Osteoblast (primary cell): ENCODE measurements at regions not wholly inside any gene's neighbourhood (a gene's known extent, or its start where the extent isn't known, plus 50 kb on each side); places are given as distances from the start of the nearest gene placed in this dataset.

ENCODE experiments used
- DNase-seq: peaks from one replicate; pipeline ENCODE4 v3.0.0; 2011; ENCODE audit warnings: low spot score, mixed read lengths; ENCODE audit not compliant: insufficient read length; ENCODE audit errors: missing footprints
- H2AFZ ChIP-seq: 2 replicates; pipeline ENCODE4 v1.6.0; 2011; ENCODE audit warnings: mild to moderate bottlenecking, low read length
- H3K27ac ChIP-seq: 2 replicates; pipeline ENCODE4 v1.5.1; 2011; ENCODE audit warnings: mild to moderate bottlenecking, low read depth, low read length, moderate library complexity
- H3K27me3 ChIP-seq: 2 replicates; pipeline ENCODE4 v1.6.0; 2012; ENCODE audit warnings: mild to moderate bottlenecking, control low read depth, inconsistent platforms, low read length, moderate library complexity; ENCODE audit not compliant: insufficient read depth
- H3K36me3 ChIP-seq: 2 replicates; pipeline ENCODE4 v1.5.1; 2011; ENCODE audit warnings: mild to moderate bottlenecking, low read length, control low read depth, moderate library complexity; ENCODE audit not compliant: insufficient read depth
- H3K4me1 ChIP-seq: 2 replicates; pipeline ENCODE4 v1.5.1; 2011; ENCODE audit warnings: mild to moderate bottlenecking, low read length, control low read depth, moderate library complexity; ENCODE audit not compliant: insufficient read depth
- H3K4me2 ChIP-seq: 2 replicates; pipeline ENCODE4 v1.6.0; 2011; ENCODE audit warnings: mild to moderate bottlenecking, low read length; ENCODE audit not compliant: insufficient read depth
- H3K4me3 ChIP-seq: fragments of 200-600 bp; sonication (generic); 3 replicates; pipeline ENCODE4 v1.5.1; 2012; ENCODE audit warnings: mild to moderate bottlenecking, low read length, inconsistent platforms; ENCODE audit not compliant: insufficient read depth
- H3K79me2 ChIP-seq: 2 replicates; pipeline ENCODE4 v1.6.0; 2012; ENCODE audit warnings: mild to moderate bottlenecking, low read length, control low read depth, inconsistent platforms; ENCODE audit not compliant: insufficient read depth
- H3K9me3 ChIP-seq: 2 replicates; pipeline ENCODE4 v1.5.1; 2011; ENCODE audit warnings: low read depth, low read length, control low read depth
- H4K20me1 ChIP-seq: 2 replicates; pipeline ENCODE4 v1.6.0; 2012; ENCODE audit warnings: mild to moderate bottlenecking, low read length, control low read depth; ENCODE audit not compliant: insufficient read depth
- CTCF ChIP-seq: IDR thresholded peaks from 2 replicates; pipeline ENCODE4 v1.5.1; 2011; ENCODE audit warnings: mild to moderate bottlenecking, low read depth, low read length, moderate library complexity; ENCODE audit errors: extremely low read depth

GRCh38 chr20:22529150-22530019 lies 55.0 kb downstream of the FOXA2 start:
- DNase-seq, result no peak
- no peak overlapping the region for H3K4me3 ChIP-seq
- H3K27ac ChIP-seq, result no peak overlapping the region
- TF ChIP-seq CTCF, result no peak
- no peak overlapping the region for H3K4me2 ChIP-seq
- H3K27me3 ChIP-seq, result no peaks in the 10 kb centered on the region
- H2AFZ ChIP-seq, result no peak overlapping the region
- no peaks in the 10 kb centered on the region for H3K9me3 ChIP-seq
- H4K20me1 ChIP-seq, result no peaks in the 10 kb centered on the region
- H3K36me3 ChIP-seq, result no peaks in the 10 kb centered on the region
- H3K79me2 ChIP-seq, result no peaks in the 10 kb centered on the region
- no peaks in the 10 kb centered on the region for H3K4me1 ChIP-seq

GRCh38 chr20:22526512-22527012 lies 57.8 kb downstream of the FOXA2 start:
- Histone ChIP-seq H4K20me1 (no peaks in the 10 kb centered on the region), H3K79me2 (no peaks in the 10 kb centered on the region), H3K9me3 (no peaks in the 10 kb centered on the region), H3K4me3 (no peak overlapping the region), H2AFZ (no peak overlapping the region), H3K4me2 (no peak overlapping the region), H3K4me1 (no peaks in the 10 kb centered on the region), H3K27me3 (no peaks in the 10 kb centered on the region), H3K36me3 (no peaks in the 10 kb centered on the region), H3K27ac (no peak overlapping the region)
- TF ChIP-seq CTCF, result no peak
- no peak for DNase-seq

GRCh38 chr20:22525821-22526220 lies 58.6 kb downstream of the FOXA2 start:
- no peak overlapping the region for H2AFZ ChIP-seq
- H3K27me3 ChIP-seq, result no peaks in the 10 kb centered on the region
- no peak overlapping the region for H3K4me2 ChIP-seq
- H3K4me1 ChIP-seq, result no peaks in the 10 kb centered on the region
- no peak overlapping the region for H3K27ac ChIP-seq
- H3K4me3 ChIP-seq, result no peak overlapping the region
- H3K79me2 ChIP-seq, result no peaks in the 10 kb centered on the region
- no peaks in the 10 kb centered on the region for H4K20me1 ChIP-seq
- H3K36me3 ChIP-seq, result no peaks in the 10 kb centered on the region
- TF ChIP-seq CTCF, result no peak
- DNase-seq, result no peak
- no peaks in the 10 kb centered on the region for H3K9me3 ChIP-seq

GRCh38 chr20:22525069-22525820 lies 59.1 kb downstream of the FOXA2 start:
- Histone ChIP-seq H3K9me3 (no peaks in the 10 kb centered on the region), H4K20me1 (no peaks in the 10 kb centered on the region), H3K27ac (no peak overlapping the region), H2AFZ (no peak overlapping the region), H3K4me3 (no peak overlapping the region), H3K4me2 (no peak overlapping the region), H3K79me2 (no peaks in the 10 kb centered on the region), H3K36me3 (no peaks in the 10 kb centered on the region), H3K27me3 (no peaks in the 10 kb centered on the region), H3K4me1 (no peaks in the 10 kb centered on the region)
- no peak for DNase-seq
- no peak for TF ChIP-seq CTCF
